ENCODE measurements at regions not wholly inside any gene's neighbourhood (a gene's known extent, or its start where the extent isn't known, plus 50 kb on each side); places are given as distances from the start of the nearest gene placed in this dataset.

DNA sequence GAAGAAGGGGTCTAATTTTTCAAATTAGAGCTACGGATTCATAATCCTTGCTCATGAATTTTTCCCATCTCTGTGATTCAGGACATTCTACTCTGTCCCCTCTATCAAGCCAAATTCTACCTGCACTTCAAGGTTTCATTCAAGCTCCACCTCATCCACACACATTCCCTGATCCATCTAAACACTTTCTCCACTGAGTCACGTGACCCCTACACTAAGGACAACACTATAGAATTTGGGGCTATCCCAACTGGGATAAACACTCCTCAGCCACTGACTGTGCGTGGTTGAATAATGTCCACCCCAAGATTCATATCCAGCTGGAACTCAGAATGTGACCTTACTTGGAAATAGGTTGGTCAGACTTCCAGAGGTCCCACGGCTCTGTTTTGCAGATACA lies 159.9 kb upstream of the ACVR2A start:
- TF ChIP-seq, protein P1, sequence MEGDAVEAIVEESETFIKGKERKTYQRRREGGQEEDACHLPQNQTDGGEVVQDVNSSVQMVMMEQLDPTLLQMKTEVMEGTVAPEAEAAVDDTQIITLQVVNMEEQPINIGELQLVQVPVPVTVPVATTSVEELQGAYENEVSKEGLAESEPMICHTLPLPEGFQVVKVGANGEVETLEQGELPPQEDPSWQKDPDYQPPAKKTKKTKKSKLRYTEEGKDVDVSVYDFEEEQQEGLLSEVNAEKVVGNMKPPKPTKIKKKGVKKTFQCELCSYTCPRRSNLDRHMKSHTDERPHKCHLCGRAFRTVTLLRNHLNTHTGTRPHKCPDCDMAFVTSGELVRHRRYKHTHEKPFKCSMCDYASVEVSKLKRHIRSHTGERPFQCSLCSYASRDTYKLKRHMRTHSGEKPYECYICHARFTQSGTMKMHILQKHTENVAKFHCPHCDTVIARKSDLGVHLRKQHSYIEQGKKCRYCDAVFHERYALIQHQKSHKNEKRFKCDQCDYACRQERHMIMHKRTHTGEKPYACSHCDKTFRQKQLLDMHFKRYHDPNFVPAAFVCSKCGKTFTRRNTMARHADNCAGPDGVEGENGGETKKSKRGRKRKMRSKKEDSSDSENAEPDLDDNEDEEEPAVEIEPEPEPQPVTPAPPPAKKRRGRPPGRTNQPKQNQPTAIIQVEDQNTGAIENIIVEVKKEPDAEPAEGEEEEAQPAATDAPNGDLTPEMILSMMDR (IDR thresholded peaks at IDR 0.05; ENCODE audit: control extremely low read depth, extremely low read depth, low read depth, missing control alignments): no peak
- DNase-seq (ENCODE audit: extremely low spot score): no peak
- CTCF ChIA-PET: interaction anchor here (1.0 to 1.3 kb wide), 5 partner anchors 14 to 602 kb away, joined by 3 to 4 read pairs (median 3); no protein-coding TSS in a partner anchor
- POLR2A ChIA-PET: no interaction called here

DNA sequence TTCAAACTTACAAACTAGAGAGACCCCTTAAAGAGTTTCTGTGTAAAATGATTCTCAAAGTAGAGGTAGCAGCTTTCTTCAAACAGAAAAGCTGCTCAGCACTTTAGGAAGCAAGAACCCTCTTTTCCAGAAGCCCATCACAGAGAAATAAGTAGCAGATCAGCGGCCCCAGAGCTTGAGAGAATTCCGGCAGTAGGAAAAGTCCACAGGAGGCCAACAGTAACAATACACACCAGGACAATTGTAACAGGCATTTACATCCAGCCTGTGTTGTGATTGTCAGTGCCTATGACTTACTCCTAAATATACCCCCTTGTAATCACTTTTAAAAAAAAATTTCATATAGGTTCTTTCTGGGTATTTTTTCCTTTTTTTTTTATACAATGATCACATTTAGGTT lies 161.4 kb upstream of the ACVR2A start:
- ChIA-PET POLR2A (no interaction called here), CTCF (interaction anchor here (1.6 kb wide), 1 partner anchor 11 kb away, joined by 4 read pairs; no protein-coding TSS in a partner anchor)
- DNase-seq (ENCODE audit: extremely low spot score): no peak
- TF ChIP-seq, protein P1 (IDR thresholded peaks at IDR 0.05; ENCODE audit: control extremely low read depth, extremely low read depth, low read depth, missing control alignments): no peak

DNA sequence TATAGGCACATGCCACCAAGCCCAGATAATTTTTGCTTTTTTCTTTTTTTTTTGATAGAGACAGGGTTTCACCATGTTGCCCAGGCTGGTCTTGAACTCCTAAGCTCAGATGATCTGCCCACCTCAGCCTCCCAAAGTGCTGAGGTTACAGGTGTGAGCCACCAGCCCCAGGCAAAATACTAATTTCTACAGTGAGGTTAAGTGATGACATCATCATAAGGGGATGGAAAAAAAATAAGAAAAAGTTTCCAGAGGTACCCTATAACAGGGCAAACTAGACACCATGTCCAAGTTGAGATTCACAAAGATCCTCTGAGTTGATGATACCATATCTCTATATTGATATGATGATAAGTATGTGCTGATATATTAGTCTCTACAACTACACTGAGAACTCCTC lies 163.7 kb upstream of the ACVR2A start:
- TF ChIP-seq, protein P1 (IDR thresholded peaks at IDR 0.05; ENCODE audit: control extremely low read depth, extremely low read depth, low read depth, missing control alignments): no peak
- ChIA-PET CTCF (no interaction called here), POLR2A (no interaction called here)

DNA sequence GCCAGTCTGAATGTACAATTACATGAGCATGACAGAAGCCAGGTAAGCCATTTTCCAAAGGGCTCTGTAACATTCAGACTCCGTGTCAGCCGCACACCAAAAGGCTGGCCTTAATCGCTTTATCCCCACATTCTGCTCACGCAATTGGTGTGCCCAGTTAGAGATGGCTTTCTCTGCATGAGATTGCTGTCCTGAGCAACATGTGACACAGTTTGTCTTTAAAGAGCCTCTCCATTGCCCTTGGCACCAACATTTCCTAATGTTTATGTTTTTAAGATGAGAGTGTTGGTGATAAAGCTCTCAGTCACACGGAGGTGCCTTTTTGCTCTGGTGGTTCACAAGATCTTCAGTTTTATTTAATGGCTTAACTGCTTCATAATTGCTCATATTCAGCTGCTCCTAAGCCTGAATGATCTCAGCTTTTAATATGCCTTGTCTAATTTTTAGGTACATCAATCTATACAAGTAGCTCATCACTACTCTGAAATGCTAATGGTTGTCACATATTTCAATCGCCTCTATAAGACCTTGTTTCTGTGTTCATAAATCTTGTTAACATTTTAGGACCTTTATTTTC lies 164.8 kb upstream of the ACVR2A start:
- ChIA-PET POLR2A (no interaction called here), CTCF (interaction anchor here (1.7 kb wide), 1 partner anchor 11 kb away, joined by 9 read pairs; no protein-coding TSS in a partner anchor)
- TF ChIP-seq, protein P1 (IDR thresholded peaks at IDR 0.05; ENCODE audit: control extremely low read depth, extremely low read depth, low read depth, missing control alignments): no peak
- no peak for DNase-seq (ENCODE audit: extremely low spot score)

More for the DNA sequence above, 163.7 kb upstream of the ACVR2A start:
- no peak for DNase-seq (ENCODE audit: extremely low spot score)

DNA sequence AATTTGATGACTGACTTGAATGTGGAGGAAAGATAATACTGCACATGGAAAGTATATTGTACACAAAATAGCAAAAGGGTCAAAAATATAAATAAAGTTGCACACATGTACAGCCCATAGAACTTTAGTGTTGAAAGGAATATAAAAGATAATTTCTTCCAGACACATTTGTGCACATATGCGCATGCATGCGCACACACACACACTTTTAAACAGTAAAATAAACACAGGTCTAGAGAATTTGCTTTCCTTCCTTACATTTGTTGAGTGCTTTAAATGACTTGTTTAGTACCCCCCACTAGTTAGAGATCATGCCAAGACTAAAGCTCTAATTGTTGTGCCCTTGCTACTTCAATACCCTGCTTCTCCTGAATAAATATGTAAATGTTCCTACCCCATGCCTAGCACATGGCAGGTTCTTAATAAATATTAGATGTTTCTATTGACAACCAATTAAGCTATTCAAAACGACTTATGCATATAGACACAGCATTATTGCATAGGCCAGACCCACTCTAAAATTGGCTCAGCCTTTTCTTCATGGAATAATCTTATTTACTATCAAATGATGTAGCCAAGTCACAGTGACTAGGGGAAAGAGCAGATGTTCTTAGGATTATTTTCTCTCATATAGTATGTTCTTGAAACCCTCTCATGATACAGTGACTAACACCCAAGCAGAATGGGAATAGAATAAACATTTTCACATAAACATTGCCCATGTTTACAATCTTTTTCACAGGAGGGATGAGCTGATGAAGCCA lies 165.5 kb upstream of the ACVR2A start:
- CTCF ChIA-PET: interaction anchor here (1.6 to 1.7 kb wide), 2 partner anchors 11 to 14 kb away, joined by 4 to 9 read pairs; no protein-coding TSS in a partner anchor
- no peak for DNase-seq (ENCODE audit: extremely low spot score)
- POLR2A ChIA-PET: no interaction called here
- TF ChIP-seq, protein P1 (IDR thresholded peaks at IDR 0.05; ENCODE audit: control extremely low read depth, extremely low read depth, low read depth, missing control alignments): no peak

DNA sequence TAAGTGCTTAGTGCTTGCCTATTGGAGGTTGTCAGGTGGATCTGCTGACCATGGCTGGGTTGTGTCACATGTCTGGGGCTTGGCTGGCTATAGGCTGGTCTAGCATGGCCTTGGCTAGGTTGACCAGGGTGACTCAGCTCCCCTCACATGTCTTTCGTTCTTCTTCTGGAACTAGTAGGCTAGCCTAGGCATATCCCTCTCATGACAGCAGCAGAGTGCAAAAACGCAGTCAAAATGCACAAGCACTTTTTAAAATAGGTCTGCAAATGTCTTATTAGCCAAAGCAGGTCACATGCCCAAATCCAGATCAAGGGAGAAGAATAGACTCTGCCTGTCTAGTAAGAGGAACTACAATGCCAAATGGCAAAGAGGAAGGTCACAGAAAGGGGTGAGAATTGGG lies 179.7 kb upstream of the ACVR2A start:
- no peak for DNase-seq (ENCODE audit: extremely low spot score)
- TF ChIP-seq, protein P1 (IDR thresholded peaks at IDR 0.05; ENCODE audit: control extremely low read depth, extremely low read depth, low read depth, missing control alignments): no peak
- ChIA-PET POLR2A (no interaction called here), CTCF (interaction anchor here (1.0 to 1.2 kb wide), 3 partner anchors 9 to 12 kb away, joined by 3 to 4 read pairs (median 3); no protein-coding TSS in a partner anchor)
